SK-N-SH (cell line): ENCODE measurements at regions not wholly inside any gene's neighbourhood (a gene's known extent, or its start where the extent isn't known, plus 50 kb on each side); places are given as distances from the start of the nearest gene placed in this dataset.
"Not testable (repeated sequence)": the region's sequence is repeated elsewhere in the genome, so short reads cannot be mapped to it uniquely, and the experiment has no call there.

Experiments used
- CTCF ChIA-PET: fragments of 300-600, 350-600 bp; formaldehyde crosslinking; extraction: SDS; loops from one replicate; lab custom pipeline; 2021; lab: Yijun Ruan, JAX
- POLR2A ChIA-PET: fragments of 350-600 bp; sonication (Branson Sonifier 250); formaldehyde crosslinking; extraction: SDS; loops from one replicate; lab custom pipeline; 2020; ENCODE audit warnings: antibody characterized with exemption, inconsistent platforms; lab: Yijun Ruan, JAX
- DNase-seq: peaks from one replicate; pipeline ENCODE4 v3.0.0; 2012
- H2AFZ ChIP-seq: fragments of 200-600 bp; sonication (generic); 2 replicates; pipeline ENCODE4 v1.8.1; 2016; ENCODE audit warnings: antibody characterized with exemption, mild to moderate bottlenecking, low read depth
- H3F3A ChIP-seq: fragments of 200-600 bp; sonication (generic); replicated peaks from 2 replicates; pipeline ENCODE3; 2016; ENCODE audit warnings: antibody characterized with exemption, mild to moderate bottlenecking; ENCODE audit not compliant: insufficient read depth
- H3K27ac ChIP-seq, 2 experiments: fragments of 200-500 bp in 1 of 2; fragments of 200-600 bp in 1 of 2; sonication (Bioruptor generic) in 1 of 2; sonication (generic), shearing (Covaris generic) in 1 of 2; 2 replicates each; pipeline versions ENCODE4 v1.5.1 to v1.6.1; 2014 to 2016; ENCODE audit warnings: low read depth in 2 of 2, inconsistent platforms in 1 of 2, low read length in 1 of 2, mild to moderate bottlenecking in 1 of 2, mixed read lengths in 1 of 2
- H3K27me3 ChIP-seq: fragments of 200-600 bp; sonication (generic), shearing (Covaris generic); 2 replicates; pipeline ENCODE4 v1.6.1; 2016; ENCODE audit warnings: mixed run types; ENCODE audit not compliant: insufficient read depth
- H3K36me3 ChIP-seq, 2 experiments: fragments of 200-500 bp in 1 of 2; fragments of 200-600 bp in 1 of 2; sonication (Bioruptor generic) in 1 of 2; sonication (generic) in 1 of 2; replicated peaks in 1 of 2; 2 replicates each; pipeline versions ENCODE3 to v1.5.1; 2014 to 2016; ENCODE audit warnings: low read length in 1 of 2, mild to moderate bottlenecking in 1 of 2; ENCODE audit not compliant: insufficient read depth in 2 of 2, control insufficient read depth in 1 of 2
- H3K4me1 ChIP-seq, 2 experiments: fragments of 200-500 bp in 1 of 2; fragments of 200-600 bp in 1 of 2; sonication (Bioruptor generic) in 1 of 2; sonication (generic), shearing (Covaris generic) in 1 of 2; 2 replicates each; pipeline versions ENCODE4 v1.5.1 to v1.6.1; 2014 to 2016; ENCODE audit warnings: low read depth in 1 of 2, low read length in 1 of 2, mixed run types in 1 of 2; ENCODE audit not compliant: insufficient read depth in 2 of 2, control insufficient read depth in 1 of 2
- H3K4me2 ChIP-seq: fragments of 200-600 bp; sonication (generic), shearing (Covaris generic); 2 replicates; pipeline ENCODE4 v1.6.1; 2017; ENCODE audit warnings: mixed run types
- H3K4me3 ChIP-seq, 2 experiments: fragments of 200-500 bp in 1 of 2; fragments of 200-600 bp in 1 of 2; sonication (Bioruptor generic) in 1 of 2; sonication (generic), shearing (Covaris generic) in 1 of 2; 2 replicates each; pipeline versions ENCODE4 v1.5.1 to v1.8.1; 2014 to 2016; ENCODE audit warnings: low read depth in 2 of 2, inconsistent platforms in 1 of 2, low read length in 1 of 2, mild to moderate bottlenecking in 1 of 2, mixed read lengths in 1 of 2, moderate library complexity in 1 of 2
- H3K79me2 ChIP-seq: fragments of 200-600 bp; sonication (generic); 2 replicates; pipeline ENCODE4 v1.8.1; 2017; ENCODE audit warnings: mild to moderate bottlenecking; ENCODE audit not compliant: insufficient read depth
- H3K9ac ChIP-seq: fragments of 200-600 bp; sonication (generic); 2 replicates; pipeline ENCODE4 v1.6.1; 2017; ENCODE audit warnings: mixed run types
- H3K9me2 ChIP-seq: fragments of 200-600 bp; sonication (generic); 2 replicates; pipeline ENCODE4 v1.6.1; 2017; ENCODE audit warnings: mixed run types
- H3K9me3 ChIP-seq: fragments of 200-600 bp; sonication (generic); 2 replicates; pipeline ENCODE4 v1.6.1; 2017; ENCODE audit warnings: mixed run types, mild to moderate bottlenecking, moderate library complexity
- H4K20me1 ChIP-seq: fragments of 200-600 bp; sonication (generic); 2 replicates; pipeline ENCODE4 v1.6.1; 2017; ENCODE audit warnings: mild to moderate bottlenecking, mixed run types; ENCODE audit not compliant: insufficient read depth
- POLR2AphosphoS5 ChIP-seq: IDR thresholded peaks from 2 replicates; pipeline ENCODE4 v1.6.1; 2012; ENCODE audit warnings: low read depth, low read length
- RAD21 ChIP-seq: IDR thresholded peaks from 2 replicates; pipeline ENCODE4 v1.6.1; 2012; ENCODE audit warnings: mild to moderate bottlenecking, low read length
- RCOR1 ChIP-seq: fragments of 150-350 bp; IDR thresholded peaks from 2 replicates; pipeline ENCODE4 v1.6.1; 2017; ENCODE audit warnings: antibody characterized with exemption, low read length
- RFX5 ChIP-seq: IDR thresholded peaks from 2 replicates; pipeline ENCODE4 v1.6.1; 2012; ENCODE audit warnings: mild to moderate bottlenecking, improper control_type of control experiment, low read length
- SIN3A ChIP-seq: IDR thresholded peaks from 2 replicates; pipeline ENCODE4 v1.6.1; 2012; ENCODE audit warnings: low read depth, mild to moderate bottlenecking, low read length, moderate library complexity, borderline replicate concordance
- SMC3 ChIP-seq: IDR thresholded peaks from 2 replicates; pipeline ENCODE4 v1.6.1; 2012; ENCODE audit warnings: low read depth, low read length, improper control_type of control experiment
- TEAD4 ChIP-seq: IDR thresholded peaks from 2 replicates; pipeline ENCODE4 v1.4.0; 2012; ENCODE audit warnings: mild to moderate bottlenecking, borderline replicate concordance; ENCODE audit not compliant: insufficient read depth
- WGBS: methylation state at CpG from one replicate; pipeline ENCODE4 v1.1.6; 2017; ENCODE audit warnings: low lambda C conversion rate; 5-methylcytosine and 5-hydroxymethylcytosine counted together
- TF ChIP-seq, protein P1 (sequence below): IDR thresholded peaks from 2 replicates; pipeline ENCODE4 v1.6.1; 2012; ENCODE audit warnings: mild to moderate bottlenecking, low read depth, low read length, moderate library complexity
- TF ChIP-seq, protein P2 (sequence below): IDR thresholded peaks from 2 replicates; pipeline ENCODE4 v1.4.0; 2012; ENCODE audit warnings: low read depth, borderline replicate concordance
- TF ChIP-seq, protein P3 (sequence below): IDR thresholded peaks from 2 replicates; pipeline ENCODE4 v1.4.0; 2012; ENCODE audit warnings: low read depth, borderline replicate concordance

DNA sequence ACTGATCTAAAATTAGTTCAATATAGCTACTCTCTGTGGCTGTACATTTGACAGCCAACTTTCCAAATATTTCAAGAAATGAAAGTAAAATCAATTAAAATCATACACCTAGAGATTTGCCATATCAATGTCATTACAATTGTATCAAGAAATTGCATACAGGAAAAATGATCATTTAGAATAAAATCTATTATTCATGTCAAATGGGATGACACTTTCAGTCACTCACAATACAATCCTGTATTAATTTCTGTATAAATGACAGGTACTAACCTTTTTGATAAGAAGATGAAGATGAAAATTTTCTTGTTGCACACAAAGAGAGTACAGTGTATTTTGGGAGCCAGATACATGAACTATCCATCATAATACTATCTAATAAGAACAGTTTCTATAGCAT, 1588.9 kb upstream of the PRMT6 start (continued):
- TF ChIP-seq, protein P1, sequence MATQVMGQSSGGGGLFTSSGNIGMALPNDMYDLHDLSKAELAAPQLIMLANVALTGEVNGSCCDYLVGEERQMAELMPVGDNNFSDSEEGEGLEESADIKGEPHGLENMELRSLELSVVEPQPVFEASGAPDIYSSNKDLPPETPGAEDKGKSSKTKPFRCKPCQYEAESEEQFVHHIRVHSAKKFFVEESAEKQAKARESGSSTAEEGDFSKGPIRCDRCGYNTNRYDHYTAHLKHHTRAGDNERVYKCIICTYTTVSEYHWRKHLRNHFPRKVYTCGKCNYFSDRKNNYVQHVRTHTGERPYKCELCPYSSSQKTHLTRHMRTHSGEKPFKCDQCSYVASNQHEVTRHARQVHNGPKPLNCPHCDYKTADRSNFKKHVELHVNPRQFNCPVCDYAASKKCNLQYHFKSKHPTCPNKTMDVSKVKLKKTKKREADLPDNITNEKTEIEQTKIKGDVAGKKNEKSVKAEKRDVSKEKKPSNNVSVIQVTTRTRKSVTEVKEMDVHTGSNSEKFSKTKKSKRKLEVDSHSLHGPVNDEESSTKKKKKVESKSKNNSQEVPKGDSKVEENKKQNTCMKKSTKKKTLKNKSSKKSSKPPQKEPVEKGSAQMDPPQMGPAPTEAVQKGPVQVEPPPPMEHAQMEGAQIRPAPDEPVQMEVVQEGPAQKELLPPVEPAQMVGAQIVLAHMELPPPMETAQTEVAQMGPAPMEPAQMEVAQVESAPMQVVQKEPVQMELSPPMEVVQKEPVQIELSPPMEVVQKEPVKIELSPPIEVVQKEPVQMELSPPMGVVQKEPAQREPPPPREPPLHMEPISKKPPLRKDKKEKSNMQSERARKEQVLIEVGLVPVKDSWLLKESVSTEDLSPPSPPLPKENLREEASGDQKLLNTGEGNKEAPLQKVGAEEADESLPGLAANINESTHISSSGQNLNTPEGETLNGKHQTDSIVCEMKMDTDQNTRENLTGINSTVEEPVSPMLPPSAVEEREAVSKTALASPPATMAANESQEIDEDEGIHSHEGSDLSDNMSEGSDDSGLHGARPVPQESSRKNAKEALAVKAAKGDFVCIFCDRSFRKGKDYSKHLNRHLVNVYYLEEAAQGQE = no peak
- TF ChIP-seq SMC3 (no peak), RCOR1 (no peak), TEAD4 (no peak), SIN3A (no peak), POLR2AphosphoS5 (no peak)
- TF ChIP-seq, protein P2, sequence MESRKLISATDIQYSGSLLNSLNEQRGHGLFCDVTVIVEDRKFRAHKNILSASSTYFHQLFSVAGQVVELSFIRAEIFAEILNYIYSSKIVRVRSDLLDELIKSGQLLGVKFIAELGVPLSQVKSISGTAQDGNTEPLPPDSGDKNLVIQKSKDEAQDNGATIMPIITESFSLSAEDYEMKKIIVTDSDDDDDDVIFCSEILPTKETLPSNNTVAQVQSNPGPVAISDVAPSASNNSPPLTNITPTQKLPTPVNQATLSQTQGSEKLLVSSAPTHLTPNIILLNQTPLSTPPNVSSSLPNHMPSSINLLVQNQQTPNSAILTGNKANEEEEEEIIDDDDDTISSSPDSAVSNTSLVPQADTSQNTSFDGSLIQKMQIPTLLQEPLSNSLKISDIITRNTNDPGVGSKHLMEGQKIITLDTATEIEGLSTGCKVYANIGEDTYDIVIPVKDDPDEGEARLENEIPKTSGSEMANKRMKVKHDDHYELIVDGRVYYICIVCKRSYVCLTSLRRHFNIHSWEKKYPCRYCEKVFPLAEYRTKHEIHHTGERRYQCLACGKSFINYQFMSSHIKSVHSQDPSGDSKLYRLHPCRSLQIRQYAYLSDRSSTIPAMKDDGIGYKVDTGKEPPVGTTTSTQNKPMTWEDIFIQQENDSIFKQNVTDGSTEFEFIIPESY = no peak
- TF ChIP-seq, all 33 proteins: peak for 0

DNA sequence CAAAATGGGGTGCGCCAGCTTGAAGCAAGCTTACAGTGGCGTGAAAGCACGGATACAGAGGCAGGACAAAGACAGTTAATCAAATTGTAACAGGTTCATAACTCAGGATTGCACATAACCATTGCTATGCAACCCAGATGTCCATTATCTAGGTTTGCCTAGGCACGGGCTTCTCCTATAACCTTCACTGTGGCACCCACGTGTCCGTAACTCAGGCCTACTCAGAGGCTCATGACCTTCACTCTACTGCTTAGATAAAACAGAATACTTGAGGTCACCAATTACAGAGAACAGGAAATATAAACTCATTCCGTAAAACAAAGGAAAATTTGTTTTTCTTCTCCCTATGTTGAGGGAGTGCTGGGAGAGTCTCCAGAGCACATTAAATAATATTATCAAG, 1585.9 kb upstream of the PRMT6 start:
- H3K4me3 ChIP-seq, CTCF ChIA-PET, H3K9me3 ChIP-seq, H4K20me1 ChIP-seq, H3K79me2 ChIP-seq, H3K27ac ChIP-seq, H3K4me2 ChIP-seq, H3F3A ChIP-seq, H3K9me2 ChIP-seq, H3K9ac ChIP-seq, DNase-seq, POLR2A ChIA-PET, H3K27me3 ChIP-seq, H3K4me1 ChIP-seq, H3K36me3 ChIP-seq, H2AFZ ChIP-seq: not testable (repeated sequence)
- 74% methylated on average over 7 of the region's 7 CpGs for WGBS

DNA sequence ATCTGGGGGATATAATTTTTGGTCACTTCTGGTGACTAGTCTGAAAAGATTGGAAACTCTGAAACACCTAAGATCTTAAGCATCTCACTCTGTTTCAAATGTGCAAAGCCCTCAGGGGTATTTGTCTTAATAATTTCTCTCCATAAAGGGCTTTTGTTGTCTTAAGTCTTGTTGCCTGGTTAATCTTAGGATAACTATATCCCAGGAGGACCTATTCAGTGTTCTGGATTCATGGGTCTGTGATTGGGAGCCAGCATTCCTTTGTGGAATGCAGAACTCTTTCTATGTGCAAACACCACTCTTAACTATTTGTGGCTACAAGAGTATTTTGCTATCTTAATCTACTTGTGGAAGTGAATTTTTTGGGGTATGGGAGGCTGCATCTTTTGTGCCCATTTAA, 1573.0 kb upstream of the PRMT6 start:
- Histone ChIP-seq H3K9me2 (peaks cover 5% of the 10 kb centered on the region; the same call in 1 of the 2 replicates), H3K79me2 (no peaks in the 10 kb centered on the region), H4K20me1 (no peaks in the 10 kb centered on the region), H3K4me1 (no peaks in the 10 kb centered on the region), H3K9ac (no peak overlapping the region), H3K27me3 (no peaks in the 10 kb centered on the region), H3K4me3 (no peak overlapping the region), H3K4me2 (no peak overlapping the region), H3K27ac (no peak overlapping the region), H2AFZ (peak overlapping the region; percentile 73; the same call in 1 of the 2 replicates), H3K36me3 (no peaks in the 10 kb centered on the region), H3K9me3 (no peaks in the 10 kb centered on the region), H3F3A (no peaks in the 10 kb centered on the region)
- POLR2A ChIA-PET = no interaction called here
- no peak for DNase-seq
- CTCF ChIA-PET = no interaction called here
- TF ChIP-seq RAD21 (no peak), RFX5 (no peak), POLR2AphosphoS5 (no peak)
- TF ChIP-seq, protein P3, sequence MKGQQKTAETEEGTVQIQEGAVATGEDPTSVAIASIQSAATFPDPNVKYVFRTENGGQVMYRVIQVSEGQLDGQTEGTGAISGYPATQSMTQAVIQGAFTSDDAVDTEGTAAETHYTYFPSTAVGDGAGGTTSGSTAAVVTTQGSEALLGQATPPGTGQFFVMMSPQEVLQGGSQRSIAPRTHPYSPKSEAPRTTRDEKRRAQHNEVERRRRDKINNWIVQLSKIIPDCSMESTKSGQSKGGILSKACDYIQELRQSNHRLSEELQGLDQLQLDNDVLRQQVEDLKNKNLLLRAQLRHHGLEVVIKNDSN = no peak
